ENCODE measurements at regions not wholly inside any gene's neighbourhood (a gene's known extent, or its start where the extent isn't known, plus 50 kb on each side); places are given as distances from the start of the nearest gene placed in this dataset.

DNA sequence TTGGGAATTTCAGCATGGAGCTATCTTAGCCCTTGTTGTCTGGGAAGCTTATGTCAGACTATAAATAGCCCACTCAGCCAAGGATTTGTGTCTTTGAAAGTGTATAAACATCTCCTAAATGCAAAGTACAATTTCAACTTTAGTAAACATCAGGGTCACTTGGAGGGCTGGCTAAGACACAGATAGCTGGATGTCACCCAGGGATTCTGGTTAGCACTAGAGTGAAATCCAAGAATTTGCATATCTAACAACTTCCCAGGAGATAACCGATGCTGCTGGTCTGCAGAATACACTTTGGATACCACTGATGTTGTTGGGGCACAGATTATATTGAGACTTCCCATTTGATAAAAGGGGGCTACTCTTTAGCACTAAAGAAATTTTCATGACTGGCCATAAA is 130.9 kb downstream of the PAX1 start:
- DNase-seq (ENCODE audit: low read depth) = no peak

DNA sequence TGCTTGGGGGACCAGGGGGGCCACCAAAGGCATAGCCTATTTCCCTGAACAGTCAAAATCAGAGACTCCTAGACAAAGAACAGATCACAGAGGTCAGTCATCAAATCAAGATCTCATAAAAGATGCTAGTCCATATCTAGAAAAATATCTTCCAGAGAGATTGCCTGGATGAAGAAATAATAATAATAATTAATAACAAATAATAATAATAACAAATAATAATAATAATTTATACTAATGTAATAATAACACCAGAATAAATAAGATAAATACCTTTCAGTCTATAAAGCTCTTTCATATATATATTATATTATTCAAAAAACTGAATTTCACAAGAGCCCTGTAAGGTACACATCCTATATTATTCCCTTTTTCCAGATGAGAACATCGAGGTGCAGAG is 129.6 kb downstream of the PAX1 start:
- no peak for DNase-seq (ENCODE audit: low read depth)

DNA sequence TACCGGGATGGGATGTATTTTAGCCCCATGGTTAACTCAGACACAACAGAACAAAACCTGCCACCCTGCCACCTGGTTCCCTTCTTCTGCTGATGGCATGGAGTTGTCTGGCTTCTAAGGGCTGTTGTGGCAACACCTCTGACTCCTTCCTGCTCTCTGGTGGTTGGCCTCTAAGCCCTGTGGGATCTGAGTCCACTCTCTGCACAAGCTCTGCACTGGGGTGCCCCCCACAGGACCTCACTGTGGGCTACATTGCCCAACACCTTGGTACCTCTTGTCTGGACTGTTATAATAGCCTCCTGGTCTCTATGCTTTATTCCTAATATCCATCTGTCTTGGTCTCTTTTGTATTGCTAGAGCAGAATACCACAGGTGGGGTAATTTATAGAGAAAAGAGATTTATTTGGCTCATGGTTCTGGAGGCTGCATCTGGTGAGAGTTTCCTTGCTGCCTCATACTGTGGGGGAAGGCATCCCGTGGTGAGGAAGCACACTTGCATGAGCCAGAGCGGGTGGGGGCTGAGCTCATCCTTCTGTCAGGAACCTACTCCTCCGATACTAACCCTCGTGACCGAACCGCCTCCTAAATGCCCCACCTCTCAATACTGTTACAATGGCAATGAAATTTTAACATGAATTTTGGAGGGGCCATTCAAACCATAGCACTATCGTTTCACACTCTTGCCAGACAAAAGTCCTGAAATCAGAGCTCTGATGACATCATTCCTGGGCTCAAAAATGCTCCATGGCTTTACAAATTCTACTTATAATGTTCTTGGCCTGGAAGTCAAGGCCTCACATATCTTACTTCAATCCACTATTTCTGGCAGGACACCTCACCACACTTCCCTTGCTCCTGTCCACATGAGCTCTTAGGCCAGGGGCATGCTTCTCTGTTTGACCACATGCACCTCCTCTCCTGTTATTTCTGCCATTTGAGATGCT is 127.2 kb downstream of the PAX1 start:
- no peak for DNase-seq (ENCODE audit: low read depth)

DNA sequence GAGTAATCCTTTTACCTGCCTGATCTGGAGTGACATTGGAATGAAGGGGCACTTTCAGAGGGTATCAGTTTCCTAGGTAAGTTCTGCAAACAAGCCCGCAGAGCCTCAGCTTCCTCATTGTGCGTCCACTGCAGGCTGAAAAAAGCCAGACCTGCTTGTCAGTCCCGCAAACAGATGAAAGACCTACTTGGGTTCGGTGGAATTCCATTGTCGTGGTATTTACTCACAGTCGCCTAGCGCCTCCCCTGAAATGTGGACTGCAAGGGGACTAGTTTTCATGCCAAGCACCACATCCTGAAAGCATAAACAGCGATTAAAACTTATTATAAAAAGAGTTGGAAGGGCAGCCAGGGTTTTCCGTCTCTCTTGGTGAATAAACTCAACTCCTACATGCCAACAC is 121.5 kb downstream of the PAX1 start:
- no peak for DNase-seq (ENCODE audit: low read depth)

DNA sequence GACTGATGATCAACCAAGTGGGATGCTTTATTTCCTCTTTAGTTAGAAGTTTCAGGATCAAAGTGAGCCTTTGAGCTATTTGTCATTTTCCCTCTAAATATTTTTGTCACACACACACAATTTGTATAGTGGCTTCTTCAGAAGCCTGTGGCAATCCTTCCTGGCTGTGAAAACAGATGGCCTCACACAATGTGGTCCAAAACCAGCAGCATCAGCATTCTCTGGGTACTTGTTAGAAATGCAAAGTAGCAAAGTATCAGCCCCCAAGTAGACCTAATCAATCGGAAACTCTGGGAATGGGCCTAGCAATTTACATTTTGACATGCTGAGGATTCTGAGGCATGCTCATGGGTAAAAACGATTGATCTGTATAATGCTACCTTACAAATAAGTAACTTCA is 115.9 kb downstream of the PAX1 start:
- no peak for DNase-seq (ENCODE audit: low read depth)

DNA sequence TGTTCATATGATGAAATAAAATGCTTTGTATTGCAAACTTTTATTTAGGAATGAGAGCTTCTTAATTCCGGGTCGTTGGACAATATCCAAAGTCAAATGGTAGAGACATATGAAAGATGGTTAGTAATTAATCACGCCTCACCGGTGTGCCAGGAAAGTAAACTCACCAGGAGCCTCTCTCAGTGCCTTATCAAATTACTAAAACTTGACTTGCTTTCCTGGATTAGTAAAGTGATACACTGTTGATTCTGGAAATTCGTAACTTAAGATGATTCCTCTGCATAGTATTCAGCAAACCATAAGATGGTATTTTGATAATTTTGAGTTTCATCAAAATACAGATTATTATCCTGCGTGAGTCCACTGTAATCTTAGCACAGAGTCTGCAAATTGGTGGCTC is 115.2 kb downstream of the PAX1 start:
- no peak for DNase-seq (ENCODE audit: low read depth)

DNA sequence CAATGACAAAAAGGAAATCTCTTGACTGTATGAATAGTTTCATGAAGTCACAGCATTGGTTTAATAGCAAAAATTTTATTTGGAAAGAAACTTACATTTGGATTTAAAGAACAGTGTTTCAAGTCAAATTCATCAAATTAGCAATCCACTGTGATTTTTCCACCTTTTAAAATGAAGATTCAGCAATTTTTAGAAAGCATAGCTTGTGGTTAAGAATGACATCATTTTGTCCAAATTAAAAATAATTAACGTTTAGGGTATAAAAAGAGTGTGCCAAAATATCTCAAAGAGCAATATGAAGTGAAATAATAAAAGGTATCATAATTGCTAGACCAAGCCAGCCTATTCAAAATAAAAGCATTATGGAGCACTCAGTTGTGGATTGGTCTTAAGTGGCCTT is 114.6 kb downstream of the PAX1 start:
- no peak for DNase-seq (ENCODE audit: low read depth)

DNA sequence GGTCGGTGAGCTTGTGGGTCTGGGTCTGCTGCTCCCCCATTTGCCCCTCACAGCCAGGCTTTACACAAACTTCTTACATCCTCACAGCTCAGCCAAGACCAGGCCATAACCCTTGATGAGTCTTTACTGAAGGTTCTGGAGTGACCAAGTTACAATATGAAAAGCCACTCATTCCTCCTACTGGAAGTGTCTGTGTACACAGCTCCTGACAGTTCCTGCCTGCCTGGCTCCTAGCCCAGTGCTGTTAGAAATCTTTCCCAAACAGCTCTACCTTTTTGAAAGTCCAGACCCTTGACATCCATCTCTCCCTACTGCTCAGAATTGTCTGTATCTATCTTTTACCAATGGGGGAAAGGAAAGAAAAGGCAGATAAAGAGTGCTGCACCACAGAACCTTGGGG is 106.9 kb downstream of the PAX1 start:
- no peak for DNase-seq (ENCODE audit: low read depth)

DNA sequence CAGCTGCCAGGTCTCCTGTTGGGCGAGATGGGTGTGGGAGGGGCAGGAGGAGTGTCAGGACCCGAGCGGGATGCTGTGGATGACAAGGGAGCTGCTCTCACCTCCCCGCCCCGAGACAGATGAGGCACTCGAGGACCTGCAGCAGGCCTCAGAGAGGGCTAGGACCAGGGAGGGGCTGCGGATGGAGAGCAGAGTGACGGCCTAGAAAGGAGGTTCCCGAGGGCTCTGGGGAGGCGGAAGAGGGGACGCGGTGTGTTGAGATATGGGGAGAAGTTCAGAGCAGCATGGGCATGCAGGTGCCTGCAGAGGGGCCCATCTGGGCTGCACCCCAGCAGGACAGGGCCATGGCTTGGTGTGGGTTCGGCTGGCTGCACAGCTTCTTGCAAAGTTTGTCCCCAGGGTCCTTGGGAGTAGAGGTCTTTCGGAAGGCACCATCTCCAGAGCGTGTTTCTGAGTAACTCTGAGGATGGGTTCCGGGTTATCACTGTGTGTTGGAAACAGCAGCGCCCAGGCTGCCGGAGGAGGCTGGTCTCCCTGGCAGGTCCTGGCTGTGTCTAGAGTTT is 104.6 kb downstream of the PAX1 start:
- DNase-seq (ENCODE audit: low read depth) = no peak

DNA sequence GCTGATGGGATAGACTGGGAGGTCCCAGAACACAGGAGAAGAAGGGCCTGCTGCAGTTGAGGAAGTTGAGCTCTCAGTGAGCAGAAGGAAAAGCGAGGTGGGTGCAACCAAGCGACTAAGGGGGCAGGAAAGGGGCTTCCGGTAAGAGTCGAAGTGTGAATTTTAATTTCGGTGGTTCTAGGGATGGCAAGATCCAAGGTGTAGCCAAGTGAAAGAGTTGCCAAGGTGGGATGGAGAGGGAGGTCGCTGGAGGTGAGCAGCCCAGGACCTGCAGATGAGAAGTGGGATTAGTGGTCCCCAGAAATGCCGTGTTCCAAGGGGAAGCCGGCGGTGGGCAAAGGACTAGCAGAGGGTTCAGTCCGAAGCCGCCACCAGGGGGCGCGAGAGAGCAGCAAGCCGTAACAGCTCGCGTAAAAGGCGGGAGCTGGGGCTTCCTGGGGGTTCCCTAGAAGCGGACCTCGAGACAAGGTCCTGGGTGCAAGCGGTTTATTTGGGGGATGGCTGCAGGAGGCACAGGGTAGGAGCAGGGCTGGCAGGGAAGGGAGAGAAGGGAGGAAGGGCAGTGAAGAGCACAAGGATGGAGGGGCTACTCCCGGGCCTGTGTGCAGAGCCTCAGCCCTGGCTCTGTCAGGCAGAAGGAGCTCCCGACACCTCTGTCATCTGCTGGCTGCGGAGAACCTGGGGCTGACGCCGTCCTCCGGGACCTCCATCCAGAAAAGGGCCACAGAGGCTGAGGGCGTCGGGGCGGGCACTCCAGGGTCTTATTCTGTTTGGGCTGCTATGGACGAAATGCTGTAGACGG is 103.6 kb downstream of the PAX1 start:
- no peak for DNase-seq (ENCODE audit: low read depth)

DNA sequence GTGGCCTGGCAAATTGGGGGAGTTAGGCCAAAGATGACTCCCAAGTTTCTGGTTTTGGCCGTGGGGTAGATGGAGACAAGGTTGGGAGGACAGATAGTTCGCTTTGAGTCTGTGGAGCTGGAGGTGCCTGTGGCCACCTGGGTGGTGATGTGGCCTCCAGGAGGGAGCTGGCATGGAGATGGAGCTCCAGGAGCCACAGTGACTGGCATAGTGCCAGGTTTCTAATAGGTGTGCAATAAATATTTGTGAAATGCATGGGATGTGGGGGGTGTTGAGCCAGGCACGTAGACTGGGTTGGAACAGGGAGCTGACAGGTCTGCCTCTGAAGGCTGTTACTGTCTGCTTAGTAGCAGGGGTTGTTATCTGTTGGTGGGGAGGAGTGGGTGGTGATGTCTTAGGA is 102.7 kb downstream of the PAX1 start:
- DNase-seq (ENCODE audit: low read depth) = no peak

DNA sequence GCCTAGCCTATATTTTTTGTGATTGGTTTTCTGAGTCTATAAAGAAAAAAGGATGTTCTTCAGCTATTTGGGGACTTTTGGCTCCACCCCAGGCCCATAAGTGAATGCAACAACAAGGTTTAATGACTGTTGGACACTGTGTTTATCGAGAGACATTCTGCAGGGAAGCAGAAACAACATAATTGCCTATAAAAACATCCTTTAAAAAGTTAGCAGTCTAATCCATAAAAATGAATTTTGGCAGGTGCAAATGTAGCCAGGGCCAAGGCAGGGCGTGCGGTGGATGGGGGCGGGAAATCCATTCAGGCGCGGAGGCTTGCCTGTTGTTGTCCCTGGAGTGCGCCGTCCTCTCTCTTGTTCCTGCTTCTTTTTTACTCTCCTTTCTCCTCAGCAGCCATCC is 99.3 kb downstream of the PAX1 start:
- DNase-seq (ENCODE audit: low read depth) = no peak

DNA sequence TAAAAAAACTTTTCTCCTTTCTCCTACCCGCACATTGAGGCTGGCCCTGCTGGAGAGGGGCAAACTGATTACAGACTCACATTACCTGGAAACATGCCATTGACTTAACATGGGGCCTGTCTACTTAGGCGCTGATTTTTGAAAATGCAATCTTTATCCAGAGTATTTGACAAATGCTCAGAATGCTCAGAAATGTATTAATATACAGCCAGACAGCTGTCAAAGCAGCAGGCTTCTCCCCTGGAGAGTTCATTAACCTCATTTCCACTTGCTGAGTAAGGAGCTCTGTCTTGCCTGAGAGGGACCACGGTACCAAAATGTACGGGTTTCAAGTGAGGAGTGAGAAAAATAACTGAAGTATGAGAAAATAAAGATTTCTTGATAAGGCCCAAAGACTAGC is 95.7 kb downstream of the PAX1 start:
- DNase-seq (ENCODE audit: low read depth) = no peak

DNA sequence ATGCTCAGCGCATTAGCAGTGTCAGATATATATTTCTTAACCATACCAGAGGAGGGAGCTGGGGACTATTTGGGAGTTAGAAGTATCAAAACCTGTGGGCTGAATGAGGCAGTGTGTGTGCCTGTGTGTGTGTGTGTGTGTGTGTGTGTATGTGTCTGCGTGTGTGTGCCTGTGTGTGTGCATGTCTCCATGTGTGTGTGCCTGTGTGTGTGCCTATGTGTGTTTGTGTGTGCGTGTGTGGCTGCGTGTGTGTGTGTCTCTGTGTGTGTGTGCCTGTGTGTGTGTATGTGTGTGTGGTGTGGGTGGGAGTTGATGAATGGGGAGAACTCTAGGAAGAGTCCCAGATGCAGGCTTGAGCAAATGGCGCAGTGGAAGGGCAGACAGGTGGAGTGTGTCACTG is 92.9 kb downstream of the PAX1 start:
- DNase-seq (ENCODE audit: low read depth) = no peak

DNA sequence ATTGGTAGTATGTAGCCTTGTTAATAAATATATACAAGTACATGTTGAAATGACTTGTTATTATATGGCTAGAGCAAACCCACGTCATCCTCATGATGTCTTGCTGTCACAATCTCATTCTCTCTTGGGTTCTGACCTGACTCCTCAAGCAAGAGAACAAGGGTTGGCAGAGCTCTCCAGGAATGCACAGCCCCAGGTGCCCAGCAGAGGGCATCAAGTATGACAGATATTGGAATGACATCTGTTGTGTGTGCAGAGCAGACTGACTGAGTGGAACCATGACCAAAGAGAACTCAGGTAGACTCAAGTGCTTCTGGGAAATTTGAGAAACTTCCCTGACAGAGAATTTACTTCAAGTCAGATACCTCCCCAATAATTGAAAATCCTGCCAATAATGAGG is 90.6 kb downstream of the PAX1 start:
- no peak for DNase-seq (ENCODE audit: low read depth)

DNA sequence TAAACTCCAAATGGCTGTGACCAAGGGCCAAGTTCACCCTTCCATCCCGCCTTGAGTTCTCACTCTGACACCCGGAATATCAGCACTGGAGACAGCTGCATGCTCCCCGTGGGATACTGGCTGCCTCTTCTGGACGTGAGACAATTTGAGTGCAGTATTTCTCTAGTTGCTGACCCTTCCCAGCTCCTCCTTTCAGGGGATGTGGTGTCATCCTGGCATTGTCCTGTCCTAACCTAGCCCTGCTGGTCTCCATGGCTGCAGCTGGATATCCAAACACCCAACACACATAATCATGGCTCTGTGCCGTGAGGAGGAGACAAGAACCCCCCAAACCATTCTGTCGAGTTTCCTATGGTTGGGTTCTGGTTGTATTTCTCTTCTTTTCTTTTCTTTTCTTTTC is 82.6 kb downstream of the PAX1 start:
- no peak for DNase-seq (ENCODE audit: low read depth)

DNA sequence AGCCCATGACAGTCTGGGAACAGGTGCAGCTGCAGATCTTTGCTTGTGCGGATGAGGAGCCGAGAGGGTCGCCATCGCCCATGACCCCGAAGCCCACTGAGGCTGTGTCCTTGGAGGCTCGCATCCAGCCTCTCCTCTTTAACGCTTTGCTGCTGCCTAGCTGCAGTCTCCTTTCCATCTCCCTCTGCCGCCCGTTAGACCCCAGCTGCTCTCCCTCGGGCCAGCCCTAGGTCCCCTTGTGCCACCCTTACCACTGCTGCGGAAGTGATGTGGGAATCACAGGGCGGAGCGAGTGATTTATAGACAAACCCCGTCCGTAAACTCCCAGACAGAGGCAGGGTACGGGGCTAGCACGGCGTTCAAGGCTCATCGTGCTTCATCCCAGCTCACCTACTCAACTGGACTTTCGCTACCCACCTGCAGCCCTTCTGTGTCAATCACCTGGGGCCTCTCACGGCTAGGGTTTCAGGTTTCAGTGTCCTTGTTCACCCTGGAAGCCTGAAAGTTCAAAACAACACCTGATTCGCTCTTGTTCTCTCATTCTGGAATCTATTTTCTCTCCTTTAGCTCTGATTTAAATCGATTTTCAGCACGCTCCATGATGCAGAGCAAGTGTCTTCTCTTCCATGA is 76.1 kb downstream of the PAX1 start:
- DNase-seq (ENCODE audit: low read depth) = no peak

DNA sequence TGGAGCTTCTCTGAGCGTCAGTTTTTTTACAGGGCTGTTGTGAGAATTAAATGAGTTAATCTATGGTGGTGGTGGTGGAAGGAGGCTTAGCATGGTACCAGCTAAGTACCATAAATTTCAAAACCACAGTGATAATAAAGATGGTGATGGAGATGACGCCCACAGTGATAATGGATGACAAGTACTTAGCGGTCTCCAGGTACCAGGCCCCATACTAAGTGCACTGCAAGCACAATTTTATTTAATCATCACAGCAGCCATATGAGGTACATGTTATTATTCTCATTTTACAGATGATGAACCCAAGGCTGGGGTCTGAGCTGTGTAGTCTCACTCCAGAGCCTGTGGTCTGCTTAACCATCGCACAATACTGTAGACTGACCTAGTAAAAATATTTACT is 75.1 kb downstream of the PAX1 start:
- DNase-seq (ENCODE audit: low read depth) = no peak

Data from activated gamma-delta T cell treated with anti-CD3 and anti-CD28 coated beads, Interleukin-2, amount 50 U/mL, for 16 hours (primary cell).